ENCODE measurements at regions not wholly inside any gene's neighbourhood (a gene's known extent, or its start where the extent isn't known, plus 50 kb on each side); places are given as distances from the start of the nearest gene placed in this dataset.
A peak's percentile ranks its signal among the peaks of the same experiment; 100 is the strongest.

DNA sequence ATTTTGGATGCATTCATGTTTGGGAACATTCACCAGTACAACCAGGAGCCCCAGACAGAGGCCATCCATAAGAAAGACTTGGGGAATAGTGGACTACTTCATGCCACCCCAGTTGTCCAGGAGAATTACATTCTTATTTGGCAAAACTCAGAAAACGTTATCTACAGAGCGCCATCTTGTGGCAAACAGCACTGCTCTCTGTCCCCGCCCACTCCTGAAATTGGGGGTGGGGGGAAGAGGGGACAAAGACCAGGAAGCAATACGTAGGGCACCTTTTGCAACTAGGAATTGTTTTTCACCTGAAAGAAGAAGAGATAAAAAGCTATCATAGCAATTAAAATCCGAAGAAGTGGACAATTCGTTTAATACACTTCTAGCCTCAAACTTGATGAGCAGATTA lies 134.6 kb upstream of the MGMT start:
- no peak overlapping the region for H3K4me3 ChIP-seq (ENCODE audit: low read length)
- no peaks in the 10 kb centered on the region for H3K4me1 ChIP-seq (ENCODE audit: low read length)
- peak; percentile 73 for DNase-seq
- no peaks in the 10 kb centered on the region for H3K9me2 ChIP-seq (replicated peaks; ENCODE audit: insufficient read depth, low read length)
- H3K4me2 ChIP-seq (ENCODE audit: low read depth, low read length, poor library complexity, severe bottlenecking) = no peak overlapping the region
- no peaks in the 10 kb centered on the region for H3K36me3 ChIP-seq (ENCODE audit: insufficient read depth, low read length)
- no peaks in the 10 kb centered on the region for H3K79me2 ChIP-seq (ENCODE audit: low read length)
- H3K27me3 ChIP-seq (ENCODE audit: low read length) = no peaks in the 10 kb centered on the region
- H3K27ac ChIP-seq (ENCODE audit: low read length) = no peak overlapping the region
- no peak overlapping the region for H3K9ac ChIP-seq (ENCODE audit: low read length)
- H4K20me1 ChIP-seq (ENCODE audit: insufficient read depth, low read depth, low read length) = no peaks in the 10 kb centered on the region
- no peaks in the 10 kb centered on the region for H3K9me3 ChIP-seq (ENCODE audit: low read length)
- H2AFZ ChIP-seq (ENCODE audit: low read length) = no peak overlapping the region

DNA sequence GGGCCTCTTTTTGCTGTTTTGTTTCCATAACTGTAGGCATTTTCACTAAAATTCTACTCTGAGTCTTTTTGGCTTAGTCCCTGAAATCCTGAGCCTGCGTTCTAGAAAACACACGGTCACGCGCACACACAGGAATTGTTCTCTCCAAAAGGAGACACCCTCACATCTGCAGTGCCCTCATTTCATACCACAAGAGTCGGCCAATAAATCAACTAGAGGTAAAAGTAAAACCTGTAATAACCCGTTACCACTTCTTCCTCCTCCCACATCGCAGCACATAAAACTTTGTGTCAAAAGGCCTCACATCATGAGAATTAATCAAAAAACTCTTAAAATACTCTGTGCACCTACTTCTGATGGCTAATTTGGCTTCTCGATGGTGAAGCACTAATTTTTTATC lies 133.3 kb upstream of the MGMT start:
- H3K27ac ChIP-seq (ENCODE audit: low read length) = no peak overlapping the region
- H3K9me3 ChIP-seq (ENCODE audit: low read length) = no peaks in the 10 kb centered on the region
- H3K4me1 ChIP-seq (ENCODE audit: low read length) = no peaks in the 10 kb centered on the region
- no peaks in the 10 kb centered on the region for H3K9me2 ChIP-seq (replicated peaks; ENCODE audit: insufficient read depth, low read length)
- H2AFZ ChIP-seq (ENCODE audit: low read length) = no peak overlapping the region
- no peak overlapping the region for H3K4me2 ChIP-seq (ENCODE audit: low read depth, low read length, poor library complexity, severe bottlenecking)
- no peaks in the 10 kb centered on the region for H3K36me3 ChIP-seq (ENCODE audit: insufficient read depth, low read length)
- H3K27me3 ChIP-seq (ENCODE audit: low read length) = no peaks in the 10 kb centered on the region
- H3K9ac ChIP-seq (ENCODE audit: low read length) = no peak overlapping the region
- H4K20me1 ChIP-seq (ENCODE audit: insufficient read depth, low read depth, low read length) = no peaks in the 10 kb centered on the region
- no peak overlapping the region for H3K4me3 ChIP-seq (ENCODE audit: low read length)
- DNase-seq = no peak
- H3K79me2 ChIP-seq (ENCODE audit: low read length) = no peaks in the 10 kb centered on the region

DNA sequence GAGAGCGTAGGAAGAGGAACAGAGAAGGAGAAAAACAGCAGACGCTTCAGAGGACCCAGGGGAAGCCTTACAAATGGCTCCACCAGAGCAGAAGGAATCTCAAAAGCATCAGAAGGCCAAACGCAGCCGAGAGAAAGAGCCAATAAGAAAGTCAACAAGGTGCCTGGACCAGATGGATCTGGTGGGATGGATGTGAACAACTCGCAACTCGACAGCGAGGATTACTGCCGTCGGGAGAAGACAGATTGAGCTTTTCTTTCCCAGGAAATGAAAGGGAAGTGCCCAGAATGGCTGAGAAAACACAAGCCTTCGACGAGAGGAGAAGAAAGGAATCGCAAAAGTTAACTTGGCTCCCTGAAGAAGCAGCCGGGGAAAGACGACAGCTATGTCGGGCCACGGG lies 132.8 kb upstream of the MGMT start:
- no peak overlapping the region for H3K9ac ChIP-seq (ENCODE audit: low read length)
- no peaks in the 10 kb centered on the region for H3K4me1 ChIP-seq (ENCODE audit: low read length)
- no peaks in the 10 kb centered on the region for H3K36me3 ChIP-seq (ENCODE audit: insufficient read depth, low read length)
- no peak overlapping the region for H3K27ac ChIP-seq (ENCODE audit: low read length)
- no peak overlapping the region for H3K4me3 ChIP-seq (ENCODE audit: low read length)
- no peak for DNase-seq
- no peaks in the 10 kb centered on the region for H3K27me3 ChIP-seq (ENCODE audit: low read length)
- no peaks in the 10 kb centered on the region for H3K79me2 ChIP-seq (ENCODE audit: low read length)
- no peaks in the 10 kb centered on the region for H4K20me1 ChIP-seq (ENCODE audit: insufficient read depth, low read depth, low read length)
- H3K9me2 ChIP-seq (replicated peaks; ENCODE audit: insufficient read depth, low read length) = no peaks in the 10 kb centered on the region
- no peaks in the 10 kb centered on the region for H3K9me3 ChIP-seq (ENCODE audit: low read length)
- H3K4me2 ChIP-seq (ENCODE audit: low read depth, low read length, poor library complexity, severe bottlenecking) = no peak overlapping the region
- no peak overlapping the region for H2AFZ ChIP-seq (ENCODE audit: low read length)

DNA sequence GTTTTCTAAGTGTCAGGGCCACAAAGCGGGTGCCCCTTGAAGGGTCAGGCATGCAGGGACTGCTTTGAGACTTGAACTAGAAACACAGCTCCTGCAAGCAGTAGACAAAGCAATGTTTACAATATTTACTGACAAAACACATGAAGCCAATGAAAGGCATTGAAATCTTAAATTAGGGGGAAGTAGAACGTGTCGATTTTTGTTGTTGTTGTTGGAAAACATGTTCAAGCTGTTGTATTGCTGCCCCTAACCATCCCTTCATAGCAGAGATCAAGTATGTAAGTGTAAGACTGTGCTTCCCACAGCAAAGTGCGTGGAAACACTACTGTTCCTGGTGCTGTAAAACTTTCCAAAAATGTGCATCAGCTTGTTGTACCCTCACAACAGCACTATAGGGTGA lies 131.6 kb upstream of the MGMT start:
- H3K27me3 ChIP-seq (ENCODE audit: low read length) = no peaks in the 10 kb centered on the region
- no peak overlapping the region for H3K4me2 ChIP-seq (ENCODE audit: low read depth, low read length, poor library complexity, severe bottlenecking)
- no peak overlapping the region for H3K27ac ChIP-seq (ENCODE audit: low read length)
- no peaks in the 10 kb centered on the region for H3K36me3 ChIP-seq (ENCODE audit: insufficient read depth, low read length)
- H3K4me1 ChIP-seq (ENCODE audit: low read length) = no peaks in the 10 kb centered on the region
- no peak for DNase-seq
- H3K9me2 ChIP-seq (replicated peaks; ENCODE audit: insufficient read depth, low read length) = no peaks in the 10 kb centered on the region
- H3K4me3 ChIP-seq (ENCODE audit: low read length) = no peak overlapping the region
- no peaks in the 10 kb centered on the region for H4K20me1 ChIP-seq (ENCODE audit: insufficient read depth, low read depth, low read length)
- H3K9me3 ChIP-seq (ENCODE audit: low read length) = no peaks in the 10 kb centered on the region
- no peaks in the 10 kb centered on the region for H3K79me2 ChIP-seq (ENCODE audit: low read length)
- no peak overlapping the region for H3K9ac ChIP-seq (ENCODE audit: low read length)
- H2AFZ ChIP-seq (ENCODE audit: low read length) = no peak overlapping the region

DNA sequence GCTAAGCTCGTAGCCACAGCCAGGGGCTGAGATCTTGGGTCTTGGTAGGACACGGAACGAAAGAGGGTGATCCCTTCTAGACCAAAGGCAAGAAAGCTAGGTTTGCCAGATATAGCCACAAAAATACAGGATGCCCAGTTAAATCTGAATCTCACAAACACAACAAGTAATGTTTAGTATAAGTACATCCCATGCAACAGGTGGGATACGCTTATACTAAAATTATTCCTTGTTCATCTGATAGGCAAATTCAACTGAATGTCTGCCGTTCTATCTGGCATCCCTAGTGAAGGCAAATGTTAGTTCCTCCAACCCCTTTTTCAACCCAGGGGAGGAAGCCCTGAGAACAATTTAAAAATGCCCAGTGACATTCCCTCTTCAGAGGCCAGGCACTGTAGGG lies 131.1 kb upstream of the MGMT start:
- Histone ChIP-seq H3K9me3 (ENCODE audit: low read length) (no peaks in the 10 kb centered on the region), H3K36me3 (ENCODE audit: insufficient read depth, low read length) (no peaks in the 10 kb centered on the region), H3K27me3 (ENCODE audit: low read length) (no peaks in the 10 kb centered on the region), H3K4me1 (ENCODE audit: low read length) (no peaks in the 10 kb centered on the region), H3K9me2 (replicated peaks; ENCODE audit: insufficient read depth, low read length) (no peaks in the 10 kb centered on the region), H3K9ac (ENCODE audit: low read length) (no peak overlapping the region), H4K20me1 (ENCODE audit: insufficient read depth, low read depth, low read length) (no peaks in the 10 kb centered on the region), H2AFZ (ENCODE audit: low read length) (no peak overlapping the region), H3K4me3 (ENCODE audit: low read length) (no peak overlapping the region), H3K27ac (ENCODE audit: low read length) (no peak overlapping the region), H3K4me2 (ENCODE audit: low read depth, low read length, poor library complexity, severe bottlenecking) (no peak overlapping the region), H3K79me2 (ENCODE audit: low read length) (no peaks in the 10 kb centered on the region)
- no peak for DNase-seq

DNA sequence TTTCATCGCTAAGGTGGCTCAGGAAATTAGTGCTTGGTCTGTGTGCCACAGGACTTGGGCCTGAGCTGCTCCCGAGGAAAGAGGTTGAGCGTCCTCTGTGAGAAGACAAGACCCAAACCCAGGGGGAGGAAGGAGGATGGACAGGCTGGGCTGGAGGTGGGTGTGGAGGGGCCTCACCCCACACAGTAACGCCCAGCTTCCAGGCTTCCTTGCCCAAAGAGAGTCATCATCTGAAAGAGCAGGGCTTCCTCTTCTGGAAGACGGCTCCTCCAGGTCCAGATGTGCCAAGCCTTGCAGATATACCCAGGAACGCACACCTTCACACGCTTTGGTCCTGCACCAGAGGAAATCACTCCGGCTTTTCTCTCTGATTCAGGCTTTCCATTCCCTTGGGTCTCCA lies 127.8 kb upstream of the MGMT start:
- Histone ChIP-seq H3K9me2 (replicated peaks; ENCODE audit: insufficient read depth, low read length) (no peaks in the 10 kb centered on the region), H3K9me3 (ENCODE audit: low read length) (no peaks in the 10 kb centered on the region), H3K27me3 (ENCODE audit: low read length) (no peaks in the 10 kb centered on the region), H3K9ac (ENCODE audit: low read length) (no peak overlapping the region), H3K4me2 (ENCODE audit: low read depth, low read length, poor library complexity, severe bottlenecking) (no peak overlapping the region), H4K20me1 (ENCODE audit: insufficient read depth, low read depth, low read length) (no peaks in the 10 kb centered on the region), H3K4me3 (ENCODE audit: low read length) (no peak overlapping the region), H3K79me2 (ENCODE audit: low read length) (no peaks in the 10 kb centered on the region), H3K27ac (ENCODE audit: low read length) (no peak overlapping the region), H3K4me1 (ENCODE audit: low read length) (no peaks in the 10 kb centered on the region), H3K36me3 (ENCODE audit: insufficient read depth, low read length) (no peaks in the 10 kb centered on the region), H2AFZ (ENCODE audit: low read length) (no peak overlapping the region)
- DNase-seq = no peak

DNA sequence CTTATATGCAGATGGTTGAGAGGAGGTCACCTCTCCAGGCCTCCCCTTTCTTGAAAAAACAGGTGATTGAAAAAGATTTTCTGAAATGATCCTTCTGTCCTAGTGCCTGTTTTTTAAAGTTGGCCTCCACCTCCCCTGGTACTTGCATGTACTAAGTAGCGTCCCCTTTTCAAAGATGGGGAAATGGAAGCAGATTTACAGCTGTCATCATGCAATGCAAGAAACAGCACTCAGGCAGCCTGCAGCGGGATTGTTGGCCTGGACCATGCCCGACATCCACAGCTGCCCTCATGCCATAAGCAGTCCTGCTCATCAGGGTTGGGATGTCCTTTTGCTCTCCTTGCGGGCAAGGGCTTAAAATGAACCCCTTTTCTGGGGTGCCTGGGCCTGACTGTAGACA lies 127.2 kb upstream of the MGMT start:
- no peak overlapping the region for H3K4me2 ChIP-seq (ENCODE audit: low read depth, low read length, poor library complexity, severe bottlenecking)
- no peaks in the 10 kb centered on the region for H3K79me2 ChIP-seq (ENCODE audit: low read length)
- H3K9me2 ChIP-seq (replicated peaks; ENCODE audit: insufficient read depth, low read length) = no peaks in the 10 kb centered on the region
- no peaks in the 10 kb centered on the region for H3K4me1 ChIP-seq (ENCODE audit: low read length)
- H3K9me3 ChIP-seq (ENCODE audit: low read length) = no peaks in the 10 kb centered on the region
- H3K36me3 ChIP-seq (ENCODE audit: insufficient read depth, low read length) = no peaks in the 10 kb centered on the region
- DNase-seq = no peak
- no peaks in the 10 kb centered on the region for H3K27me3 ChIP-seq (ENCODE audit: low read length)
- H3K4me3 ChIP-seq (ENCODE audit: low read length) = no peak overlapping the region
- no peaks in the 10 kb centered on the region for H4K20me1 ChIP-seq (ENCODE audit: insufficient read depth, low read depth, low read length)
- no peak overlapping the region for H2AFZ ChIP-seq (ENCODE audit: low read length)
- no peak overlapping the region for H3K9ac ChIP-seq (ENCODE audit: low read length)
- H3K27ac ChIP-seq (ENCODE audit: low read length) = no peak overlapping the region

DNA sequence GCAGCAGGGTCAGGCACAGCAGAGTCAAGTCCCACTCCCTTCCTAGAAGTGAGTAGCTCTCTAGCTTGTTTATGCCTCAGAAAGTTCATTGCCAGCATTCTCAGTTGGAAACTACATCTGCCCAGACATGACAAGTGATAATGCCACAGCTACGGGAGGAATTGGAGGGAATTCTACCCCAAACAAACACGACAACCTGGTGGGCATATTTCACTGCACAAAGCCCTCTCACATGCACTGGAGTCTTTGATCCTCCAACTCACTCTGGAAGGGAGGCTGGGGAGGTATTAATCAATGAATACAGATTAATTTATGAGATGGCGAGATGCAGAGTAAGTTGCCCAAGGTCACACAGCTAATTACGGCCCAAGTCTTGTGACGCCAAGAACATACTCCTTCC lies 126.0 kb upstream of the MGMT start:
- Histone ChIP-seq H3K4me2 (ENCODE audit: low read depth, low read length, poor library complexity, severe bottlenecking) (no peak overlapping the region), H3K27me3 (ENCODE audit: low read length) (no peaks in the 10 kb centered on the region), H3K9me2 (replicated peaks; ENCODE audit: insufficient read depth, low read length) (no peaks in the 10 kb centered on the region), H3K36me3 (ENCODE audit: insufficient read depth, low read length) (no peaks in the 10 kb centered on the region), H2AFZ (ENCODE audit: low read length) (no peak overlapping the region), H3K79me2 (ENCODE audit: low read length) (no peaks in the 10 kb centered on the region), H3K4me1 (ENCODE audit: low read length) (no peaks in the 10 kb centered on the region), H3K9ac (ENCODE audit: low read length) (no peak overlapping the region), H3K9me3 (ENCODE audit: low read length) (no peaks in the 10 kb centered on the region), H3K4me3 (ENCODE audit: low read length) (no peak overlapping the region), H3K27ac (ENCODE audit: low read length) (no peak overlapping the region), H4K20me1 (ENCODE audit: insufficient read depth, low read depth, low read length) (no peaks in the 10 kb centered on the region)
- no peak for DNase-seq

DNA sequence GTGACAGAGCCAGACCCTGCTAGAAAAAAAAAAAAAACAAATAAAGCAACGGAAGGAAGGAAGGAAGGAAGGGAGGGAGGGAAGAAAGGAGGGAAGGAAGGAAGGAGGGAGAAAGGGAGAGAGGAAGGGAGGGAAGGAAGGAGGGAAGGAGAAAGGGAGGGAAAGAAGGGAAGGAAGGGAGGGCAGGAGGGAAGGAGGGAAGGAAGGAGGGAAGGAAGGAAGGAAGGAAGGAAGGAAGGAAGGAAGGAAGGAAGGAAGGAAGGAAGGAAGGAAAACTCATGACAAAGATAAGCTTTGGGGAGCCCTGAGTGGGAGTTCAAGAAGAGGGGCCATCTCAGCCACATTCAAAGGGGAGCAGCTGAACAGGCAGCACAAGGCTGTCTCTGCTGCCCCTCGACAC lies 124.7 kb upstream of the MGMT start:
- no peaks in the 10 kb centered on the region for H3K9me2 ChIP-seq (replicated peaks; ENCODE audit: insufficient read depth, low read length)
- H3K27ac ChIP-seq (ENCODE audit: low read length) = no peak overlapping the region
- no peaks in the 10 kb centered on the region for H4K20me1 ChIP-seq (ENCODE audit: insufficient read depth, low read depth, low read length)
- no peaks in the 10 kb centered on the region for H3K4me1 ChIP-seq (ENCODE audit: low read length)
- H3K9ac ChIP-seq (ENCODE audit: low read length) = no peak overlapping the region
- H2AFZ ChIP-seq (ENCODE audit: low read length) = no peak overlapping the region
- DNase-seq = no peak
- no peak overlapping the region for H3K4me3 ChIP-seq (ENCODE audit: low read length)
- no peak overlapping the region for H3K4me2 ChIP-seq (ENCODE audit: low read depth, low read length, poor library complexity, severe bottlenecking)
- H3K27me3 ChIP-seq (ENCODE audit: low read length) = no peaks in the 10 kb centered on the region
- no peaks in the 10 kb centered on the region for H3K9me3 ChIP-seq (ENCODE audit: low read length)
- H3K79me2 ChIP-seq (ENCODE audit: low read length) = no peaks in the 10 kb centered on the region
- H3K36me3 ChIP-seq (ENCODE audit: insufficient read depth, low read length) = no peaks in the 10 kb centered on the region
